Choroid plexus epithelial cell (primary cell): ENCODE measurements at regions not wholly inside any gene's neighbourhood (a gene's known extent, or its start where the extent isn't known, plus 50 kb on each side); places are given as distances from the start of the nearest gene placed in this dataset.

Experiments used
- DNase-seq: peaks from one replicate; pipeline ENCODE4 v3.0.0-alpha.2; 2010; ENCODE audit warnings: low read depth
- H3K4me3 ChIP-seq: 2 replicates; pipeline ENCODE4 v1.5.1; 2011; ENCODE audit warnings: low read depth, mild to moderate bottlenecking, control low read depth, low read length, moderate library complexity
- CTCF ChIP-seq: conservative IDR thresholded peaks from 2 replicates; pipeline ENCODE4 v1.5.1; 2011; ENCODE audit warnings: low read depth, mild to moderate bottlenecking, control low read depth, inconsistent platforms, low read length, moderate library complexity

- DNase-seq: no peak
- no peak overlapping the region for H3K4me3 ChIP-seq
- no peak for TF ChIP-seq CTCF
Measured at GRCh38 chr1:43049481-43049880, 90.8 kb upstream of the SLC2A1 start.

GRCh38 chr1:43048601-43049011, 89.9 kb upstream of the SLC2A1 start:
- H3K4me3 ChIP-seq: no peak overlapping the region
- DNase-seq: no peak
- no peak for TF ChIP-seq CTCF

- no peak for DNase-seq
- no peak overlapping the region for H3K4me3 ChIP-seq
- no peak for TF ChIP-seq CTCF
Measured at GRCh38 chr1:43047135-43047534, 88.5 kb upstream of the SLC2A1 start.

GRCh38 chr1:43044572-43045361, 86.1 kb upstream of the SLC2A1 start:
- TF ChIP-seq CTCF: no peak
- DNase-seq: no peak
- no peak overlapping the region for H3K4me3 ChIP-seq

- no peak for TF ChIP-seq CTCF
- no peak for DNase-seq
Measured at GRCh38 chr1:43043695-43044094, 85.0 kb upstream of the SLC2A1 start.

GRCh38 chr1:43042773-43043457, 84.2 kb upstream of the SLC2A1 start:
- no peak overlapping the region for H3K4me3 ChIP-seq
- no peak for TF ChIP-seq CTCF
- DNase-seq: no peak

More at GRCh38 chr1:43043695-43044094, 85.0 kb upstream of the SLC2A1 start:
- H3K4me3 ChIP-seq: no peak overlapping the region
